Naive thymus-derived CD4-positive, alpha-beta T cell (primary cell): ENCODE measurements at regions not wholly inside any gene's neighbourhood (a gene's known extent, or its start where the extent isn't known, plus 50 kb on each side); places are given as distances from the start of the nearest gene placed in this dataset.

Experiments used
- ATAC-seq: fragments of 150-1000 bp; cut with Tn5 transposase; 2 replicates; pipeline ENCODE4 v1.10.0; 2021; ENCODE audit warnings: mild to moderate bottlenecking, moderate library complexity
- CTCF ChIA-PET: fragments of 350-600 bp; sonication (Branson Sonifier 250); formaldehyde crosslinking; loops from one replicate; lab custom pipeline; 2021; ENCODE audit warnings: antibody characterized with exemption; lab: Charles Lee
- POLR2A ChIA-PET: fragments of 350-600 bp; sonication (Branson Sonifier 250); formaldehyde crosslinking; loops from one replicate; lab custom pipeline; 2021; ENCODE audit warnings: antibody characterized with exemption, inconsistent platforms; lab: Charles Lee
- DNase-seq, 9 donors: peaks; one replicate each; pipeline versions ENCODE4 v3.0.0 to v3.0.0-alpha.2; 2020 to 2022; ENCODE audit warnings: mixed read lengths in 1 of 9
- H3K27ac ChIP-seq: one replicate; pipeline ENCODE4 v1.7.0; 2013; ENCODE audit warnings: mild to moderate bottlenecking, low read depth, low read length, moderate library complexity
- H3K27me3 ChIP-seq, 2 donors: one replicate each; pipeline ENCODE4 v1.7.0; 2013; ENCODE audit warnings: low read length in 2 of 2, mild to moderate bottlenecking in 2 of 2, moderate library complexity in 2 of 2; ENCODE audit not compliant: control insufficient read depth in 2 of 2, insufficient read depth in 2 of 2
- H3K36me3 ChIP-seq, 3 experiments: 1 replicate in 2 of 3; 2 replicates in 1 of 3; pipeline ENCODE4 v1.7.0; 2013; ENCODE audit warnings: low read length in 3 of 3, mild to moderate bottlenecking in 3 of 3, moderate library complexity in 1 of 3; ENCODE audit not compliant: insufficient read depth in 3 of 3, control insufficient read depth in 2 of 3
- H3K4me1 ChIP-seq, 2 donors: one replicate each; pipeline ENCODE4 v1.7.0; 2013; ENCODE audit warnings: low read length in 2 of 2, mild to moderate bottlenecking in 2 of 2, moderate library complexity in 1 of 2; ENCODE audit not compliant: control insufficient read depth in 2 of 2, insufficient read depth in 2 of 2
- H3K4me3 ChIP-seq: 2 replicates; pipeline ENCODE4 v1.7.0; 2013; ENCODE audit warnings: mild to moderate bottlenecking, low read length
- H3K9me3 ChIP-seq, 3 experiments: 1 replicate in 2 of 3; 2 replicates in 1 of 3; pipeline ENCODE4 v1.7.0; 2013; ENCODE audit warnings: low read length in 3 of 3; ENCODE audit not compliant: control insufficient read depth in 2 of 3
- H3K27ac Mint-ChIP-seq, 9 donors: one replicate each; pipeline ENCODE4 v1.8.0; 2020 to 2022; ENCODE audit warnings: mixed read lengths in 9 of 9, mild to moderate bottlenecking in 8 of 9, moderate library complexity in 5 of 9, inconsistent platforms in 2 of 9
- H3K27me3 Mint-ChIP-seq, 5 donors: one replicate each; pipeline ENCODE4 v1.8.0; 2021 to 2022; ENCODE audit warnings: mixed read lengths in 5 of 5, mild to moderate bottlenecking in 1 of 5
- H3K36me3 Mint-ChIP-seq, 5 donors: one replicate each; pipeline ENCODE4 v1.8.0; 2020 to 2022; ENCODE audit warnings: mixed read lengths in 5 of 5, mild to moderate bottlenecking in 3 of 5, inconsistent platforms in 1 of 5
- H3K4me1 Mint-ChIP-seq, 7 donors: one replicate each; pipeline ENCODE4 v1.8.0; 2020 to 2022; ENCODE audit warnings: mixed read lengths in 7 of 7, mild to moderate bottlenecking in 3 of 7, inconsistent platforms in 1 of 7
- H3K4me3 Mint-ChIP-seq, 10 donors: one replicate each; pipeline ENCODE4 v1.8.0; 2020 to 2022; ENCODE audit warnings: mild to moderate bottlenecking in 10 of 10, mixed read lengths in 10 of 10, moderate library complexity in 6 of 10, inconsistent platforms in 2 of 10
- H3K9me3 Mint-ChIP-seq, 11 donors: one replicate each; pipeline ENCODE4 v1.8.0; 2020 to 2022; ENCODE audit warnings: mixed read lengths in 11 of 11, mild to moderate bottlenecking in 4 of 11, inconsistent platforms in 1 of 11, moderate library complexity in 1 of 11
- intact Hi-C, 2 donors: fragments of 100-400 bp; cut with micrococcal nuclease; formaldehyde crosslinking; loops; one replicate each; pipeline ENCODE4 v1.15.1; 2023

DNA sequence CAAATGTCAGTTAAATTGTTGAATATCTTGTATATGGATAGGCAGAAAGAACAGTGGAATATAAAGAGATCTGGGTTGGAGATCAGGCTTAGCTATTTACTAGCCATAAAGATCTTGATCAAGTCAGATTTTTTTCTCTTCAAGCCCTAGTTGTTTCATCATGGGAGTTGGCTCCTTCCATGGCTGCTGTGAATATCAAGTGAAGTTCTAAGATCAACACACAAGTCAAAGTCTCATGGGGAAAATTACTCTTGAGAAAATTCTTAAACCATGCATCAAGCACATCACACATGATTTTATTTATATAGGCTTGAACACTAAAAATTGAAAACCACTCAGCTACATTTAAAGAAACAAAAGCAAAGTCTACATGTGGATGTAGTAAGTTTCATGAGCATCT lies 79.8 kb downstream of the C1D start:
- intact Hi-C loops, result no loop called here
- Histone ChIP-seq H3K4me3 (no peak overlapping the region), H3K27me3 (no peaks in the 10 kb centered on the region), H3K4me1 (no peaks in the 10 kb centered on the region), H3K27ac (no peak overlapping the region), H3K36me3 (no peaks in the 10 kb centered on the region), H3K9me3 (no peaks in the 10 kb centered on the region)
- no peak for DNase-seq
- H3K9me3 Mint-ChIP-seq, result peaks cover 0 to 4% (median 1%) of the 10 kb centered on the region in 11 donors
- POLR2A ChIA-PET, result no interaction called here
- H3K27me3 Mint-ChIP-seq, result peaks cover 0 to 32% (median 23%) of the 10 kb centered on the region in 5 donors
- CTCF ChIA-PET, result no interaction called here
- ATAC-seq, result no peak
- H3K27ac Mint-ChIP-seq, result no peak overlapping the region
- peaks cover 0 to 4% (median 0%) of the 10 kb centered on the region in 5 donors for H3K36me3 Mint-ChIP-seq
- no peak overlapping the region for H3K4me3 Mint-ChIP-seq
- no peaks in the 10 kb centered on the region for H3K4me1 Mint-ChIP-seq

GRCh38 chr2:67984600-67984999 lies 78.2 kb downstream of the C1D start:
- Histone ChIP-seq H3K27ac (no peak overlapping the region), H3K4me1 (no peaks in the 10 kb centered on the region), H3K4me3 (no peak overlapping the region), H3K9me3 (no peaks in the 10 kb centered on the region), H3K27me3 (no peaks in the 10 kb centered on the region), H3K36me3 (no peaks in the 10 kb centered on the region)
- ATAC-seq (no peak), DNase-seq (no peak)
- Mint-ChIP-seq H3K27me3 (peaks cover 0 to 32% (median 23%) of the 10 kb centered on the region in 5 donors), H3K4me3 (no peak overlapping the region), H3K9me3 (peaks cover 0 to 4% (median 1%) of the 10 kb centered on the region in 11 donors), H3K27ac (no peak overlapping the region), H3K4me1 (no peaks in the 10 kb centered on the region), H3K36me3 (peaks cover 0 to 4% (median 0%) of the 10 kb centered on the region in 5 donors)
- POLR2A ChIA-PET, result no interaction called here
- CTCF ChIA-PET, result interaction anchor here (0.9 kb wide), 1 partner anchor 9 kb away, joined by 3 read pairs; no protein-coding TSS in a partner anchor
- intact Hi-C loops, result no loop called here

GRCh38 chr2:67985586-67985985 lies 77.2 kb downstream of the C1D start:
- H3K27me3 Mint-ChIP-seq, result peaks cover 0 to 32% (median 23%) of the 10 kb centered on the region in 5 donors
- no peaks in the 10 kb centered on the region for H3K4me1 ChIP-seq
- no peaks in the 10 kb centered on the region for H3K36me3 ChIP-seq
- no peak overlapping the region for H3K4me3 Mint-ChIP-seq
- intact Hi-C loops, result no loop called here
- POLR2A ChIA-PET, result no interaction called here
- peaks cover 0 to 4% (median 1%) of the 10 kb centered on the region in 11 donors for H3K9me3 Mint-ChIP-seq
- no peak overlapping the region for H3K27ac Mint-ChIP-seq
- no peak for DNase-seq
- H3K36me3 Mint-ChIP-seq, result peaks cover 0 to 4% (median 0%) of the 10 kb centered on the region in 5 donors
- H3K27ac ChIP-seq, result no peak overlapping the region
- H3K4me3 ChIP-seq, result no peak overlapping the region
- H3K4me1 Mint-ChIP-seq, result no peaks in the 10 kb centered on the region
- no peaks in the 10 kb centered on the region for H3K27me3 ChIP-seq
- no peak for ATAC-seq
- CTCF ChIA-PET, result no interaction called here
- H3K9me3 ChIP-seq, result no peaks in the 10 kb centered on the region

GRCh38 chr2:67986258-67986657 lies 76.5 kb downstream of the C1D start:
- Histone ChIP-seq H3K36me3 (no peaks in the 10 kb centered on the region), H3K4me1 (no peaks in the 10 kb centered on the region), H3K9me3 (no peaks in the 10 kb centered on the region), H3K4me3 (no peak overlapping the region), H3K27me3 (no peaks in the 10 kb centered on the region), H3K27ac (no peak overlapping the region)
- Mint-ChIP-seq H3K27ac (no peak overlapping the region), H3K9me3 (peaks cover 0 to 4% (median 1%) of the 10 kb centered on the region in 11 donors), H3K4me3 (no peak overlapping the region), H3K27me3 (peaks cover 0 to 32% (median 23%) of the 10 kb centered on the region in 5 donors), H3K4me1 (no peaks in the 10 kb centered on the region), H3K36me3 (peaks cover 0 to 4% (median 0%) of the 10 kb centered on the region in 5 donors)
- POLR2A ChIA-PET, result no interaction called here
- CTCF ChIA-PET, result no interaction called here
- intact Hi-C loops, result no loop called here
- DNase-seq (no peak), ATAC-seq (no peak)
